OCI-LY1 (cell line): ENCODE measurements at regions not wholly inside any gene's neighbourhood (a gene's known extent, or its start where the extent isn't known, plus 50 kb on each side); places are given as distances from the start of the nearest gene placed in this dataset.

Source experiments
- CTCF ChIP-seq: fragments of 200-600 bp; sonication (generic), shearing (Covaris generic); IDR thresholded peaks from 2 replicates; pipeline ENCODE4 v1.5.1; 2017; ENCODE audit warnings: mild to moderate bottlenecking, antibody characterized with exemption, low read length, moderate library complexity, mixed read lengths
- EZH2 ChIP-seq: fragments of 200-600 bp; sonication (generic), shearing (Covaris generic); IDR thresholded peaks from 2 replicates; pipeline ENCODE4 v1.8.0; 2017; ENCODE audit warnings: borderline replicate concordance, mixed run types, mild to moderate bottlenecking, antibody characterized with exemption, low read length, moderate library complexity, mixed read lengths

GRCh38 chr14:87309557-87309956, 683.4 kb downstream of the GALC start:
- TF ChIP-seq CTCF, result no peak
- no peak for TF ChIP-seq EZH2
